HL-60 (cell line): ENCODE measurements at regions not wholly inside any gene's neighbourhood (a gene's known extent, or its start where the extent isn't known, plus 50 kb on each side); places are given as distances from the start of the nearest gene placed in this dataset.

ENCODE experiments used
- DNase-seq, 2 experiments: peaks; one replicate each; pipeline ENCODE4 v3.0.0-alpha.2; 2010 to 2020; ENCODE audit warnings: low read depth in 1 of 2, low spot score in 1 of 2
- H3K27ac ChIP-seq: fragments of 250-450 bp; sonication (Bioruptor Pico); replicated peaks from 2 replicates; pipeline ENCODE4 v1.5.1; 2020; ENCODE audit warnings: mild to moderate bottlenecking, moderate library complexity
- H3K27me3 ChIP-seq: fragments of 250-450 bp; sonication (Bioruptor Pico); 2 replicates; pipeline ENCODE4 v1.5.1; 2021; ENCODE audit warnings: mild to moderate bottlenecking, moderate library complexity; ENCODE audit not compliant: insufficient read depth, poor library complexity, severe bottlenecking
- H3K4me3 ChIP-seq: replicated peaks from 2 replicates; pipeline ENCODE4 v1.5.1; 2011; ENCODE audit warnings: mild to moderate bottlenecking, control low read depth, low read length; ENCODE audit not compliant: insufficient read depth
- GABPA ChIP-seq: IDR thresholded peaks from 2 replicates; pipeline ENCODE4 v1.6.1; 2012; ENCODE audit warnings: low read depth
- POLR2AphosphoS5 ChIP-seq: IDR thresholded peaks from 2 replicates; pipeline ENCODE4 v1.6.1; 2012; ENCODE audit warnings: low read depth
- SPI1 ChIP-seq: IDR thresholded peaks from 2 replicates; pipeline ENCODE4 v1.6.1; 2012; ENCODE audit warnings: low read depth, mild to moderate bottlenecking, borderline replicate concordance
- TF ChIP-seq, protein P1 (sequence below): IDR thresholded peaks from one replicate; pipeline ENCODE4 v1.5.1; 2011; ENCODE audit warnings: low read length, control low read depth, inconsistent platforms; ENCODE audit not compliant: insufficient read depth
- TF ChIP-seq, protein P2 (sequence below): IDR thresholded peaks from 2 replicates; pipeline ENCODE4 v1.6.1; 2012; ENCODE audit warnings: low read depth; ENCODE audit not compliant: insufficient replicate concordance

GRCh38 chr10:33109384-33109783 lies 151.4 kb upstream of the ITGB1 start:
- DNase-seq, result no peak
- Histone ChIP-seq H3K27me3 (no peaks in the 10 kb centered on the region), H3K4me3 (no peak overlapping the region), H3K27ac (no peak overlapping the region)
- TF ChIP-seq, protein P1, sequence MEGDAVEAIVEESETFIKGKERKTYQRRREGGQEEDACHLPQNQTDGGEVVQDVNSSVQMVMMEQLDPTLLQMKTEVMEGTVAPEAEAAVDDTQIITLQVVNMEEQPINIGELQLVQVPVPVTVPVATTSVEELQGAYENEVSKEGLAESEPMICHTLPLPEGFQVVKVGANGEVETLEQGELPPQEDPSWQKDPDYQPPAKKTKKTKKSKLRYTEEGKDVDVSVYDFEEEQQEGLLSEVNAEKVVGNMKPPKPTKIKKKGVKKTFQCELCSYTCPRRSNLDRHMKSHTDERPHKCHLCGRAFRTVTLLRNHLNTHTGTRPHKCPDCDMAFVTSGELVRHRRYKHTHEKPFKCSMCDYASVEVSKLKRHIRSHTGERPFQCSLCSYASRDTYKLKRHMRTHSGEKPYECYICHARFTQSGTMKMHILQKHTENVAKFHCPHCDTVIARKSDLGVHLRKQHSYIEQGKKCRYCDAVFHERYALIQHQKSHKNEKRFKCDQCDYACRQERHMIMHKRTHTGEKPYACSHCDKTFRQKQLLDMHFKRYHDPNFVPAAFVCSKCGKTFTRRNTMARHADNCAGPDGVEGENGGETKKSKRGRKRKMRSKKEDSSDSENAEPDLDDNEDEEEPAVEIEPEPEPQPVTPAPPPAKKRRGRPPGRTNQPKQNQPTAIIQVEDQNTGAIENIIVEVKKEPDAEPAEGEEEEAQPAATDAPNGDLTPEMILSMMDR, result no peak
- TF ChIP-seq GABPA, result no peak
- TF ChIP-seq, protein P2, sequence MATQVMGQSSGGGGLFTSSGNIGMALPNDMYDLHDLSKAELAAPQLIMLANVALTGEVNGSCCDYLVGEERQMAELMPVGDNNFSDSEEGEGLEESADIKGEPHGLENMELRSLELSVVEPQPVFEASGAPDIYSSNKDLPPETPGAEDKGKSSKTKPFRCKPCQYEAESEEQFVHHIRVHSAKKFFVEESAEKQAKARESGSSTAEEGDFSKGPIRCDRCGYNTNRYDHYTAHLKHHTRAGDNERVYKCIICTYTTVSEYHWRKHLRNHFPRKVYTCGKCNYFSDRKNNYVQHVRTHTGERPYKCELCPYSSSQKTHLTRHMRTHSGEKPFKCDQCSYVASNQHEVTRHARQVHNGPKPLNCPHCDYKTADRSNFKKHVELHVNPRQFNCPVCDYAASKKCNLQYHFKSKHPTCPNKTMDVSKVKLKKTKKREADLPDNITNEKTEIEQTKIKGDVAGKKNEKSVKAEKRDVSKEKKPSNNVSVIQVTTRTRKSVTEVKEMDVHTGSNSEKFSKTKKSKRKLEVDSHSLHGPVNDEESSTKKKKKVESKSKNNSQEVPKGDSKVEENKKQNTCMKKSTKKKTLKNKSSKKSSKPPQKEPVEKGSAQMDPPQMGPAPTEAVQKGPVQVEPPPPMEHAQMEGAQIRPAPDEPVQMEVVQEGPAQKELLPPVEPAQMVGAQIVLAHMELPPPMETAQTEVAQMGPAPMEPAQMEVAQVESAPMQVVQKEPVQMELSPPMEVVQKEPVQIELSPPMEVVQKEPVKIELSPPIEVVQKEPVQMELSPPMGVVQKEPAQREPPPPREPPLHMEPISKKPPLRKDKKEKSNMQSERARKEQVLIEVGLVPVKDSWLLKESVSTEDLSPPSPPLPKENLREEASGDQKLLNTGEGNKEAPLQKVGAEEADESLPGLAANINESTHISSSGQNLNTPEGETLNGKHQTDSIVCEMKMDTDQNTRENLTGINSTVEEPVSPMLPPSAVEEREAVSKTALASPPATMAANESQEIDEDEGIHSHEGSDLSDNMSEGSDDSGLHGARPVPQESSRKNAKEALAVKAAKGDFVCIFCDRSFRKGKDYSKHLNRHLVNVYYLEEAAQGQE, result no peak
- no peak for TF ChIP-seq POLR2AphosphoS5
- no peak for TF ChIP-seq SPI1

DNA sequence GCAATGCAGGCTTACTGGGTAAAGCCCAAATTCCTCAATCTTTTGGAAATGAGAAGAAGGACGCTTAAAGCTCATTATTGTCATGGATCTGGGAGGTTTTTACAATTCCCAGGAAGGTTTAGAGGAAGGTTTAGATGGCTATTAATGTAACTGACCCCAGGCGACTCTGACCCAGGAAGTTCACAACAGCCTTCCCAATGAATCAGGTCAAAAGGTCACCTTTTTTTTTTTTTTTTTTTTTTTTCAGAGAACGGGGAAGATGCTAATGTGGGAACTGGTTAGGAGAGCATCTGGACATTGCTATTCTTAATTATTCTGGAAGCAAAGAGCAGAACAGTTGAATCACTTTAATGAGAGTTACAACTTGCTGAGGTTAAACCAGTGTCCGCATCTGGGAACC lies 149.9 kb upstream of the ITGB1 start:
- H3K27ac ChIP-seq, result no peak overlapping the region
- H3K4me3 ChIP-seq, result no peak overlapping the region
- TF ChIP-seq, protein P2, result no peak
- TF ChIP-seq SPI1 (no peak), GABPA (no peak), POLR2AphosphoS5 (no peak)
- TF ChIP-seq, protein P1, result no peak
- no peak for DNase-seq
- H3K27me3 ChIP-seq, result no peaks in the 10 kb centered on the region

DNA sequence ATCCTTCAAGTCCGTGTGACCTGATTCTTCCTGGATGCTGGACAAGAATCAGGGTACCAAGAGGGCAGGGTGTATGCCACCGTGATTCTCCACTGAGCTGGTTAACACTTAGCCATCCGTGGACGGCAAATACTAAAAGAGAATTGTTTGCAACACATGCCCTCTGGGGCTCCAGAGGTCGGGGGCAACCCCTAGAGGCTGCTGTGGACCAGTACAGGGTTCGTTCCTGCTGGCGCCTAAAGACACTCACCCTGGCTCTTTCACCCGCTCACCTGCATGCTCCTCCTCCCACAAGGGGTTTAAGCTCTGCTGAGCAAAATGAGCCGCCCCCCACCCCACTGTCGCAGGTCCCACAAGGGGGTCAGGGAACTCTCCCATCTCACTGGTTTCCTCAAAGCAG lies 148.7 kb upstream of the ITGB1 start:
- no peaks in the 10 kb centered on the region for H3K27me3 ChIP-seq
- no peak overlapping the region for H3K27ac ChIP-seq
- H3K4me3 ChIP-seq, result no peak overlapping the region
- no peak for DNase-seq
- no peak for TF ChIP-seq GABPA
- TF ChIP-seq, protein P2, result no peak
- no peak for TF ChIP-seq POLR2AphosphoS5
- no peak for TF ChIP-seq SPI1
- TF ChIP-seq, protein P1, result no peak
